Activated CD4-positive, alpha-beta T cell treated with anti-CD3 and anti-CD28 coated beads for 36 hours (primary cell): ENCODE measurements at regions not wholly inside any gene's neighbourhood (a gene's known extent, or its start where the extent isn't known, plus 50 kb on each side); places are given as distances from the start of the nearest gene placed in this dataset.
"Not testable (repeated sequence)": the region's sequence is repeated elsewhere in the genome, so short reads cannot be mapped to it uniquely, and the experiment has no call there.

Source experiments
- ATAC-seq: fragments of 200-7000 bp; cut with Tn5 transposase; one replicate; pipeline ENCODE4 v1.10.0; 2021; ENCODE audit warnings: mild to moderate bottlenecking, moderate library complexity
- CTCF ChIA-PET: fragments of 350-600 bp; sonication (Branson Sonifier 250); formaldehyde crosslinking; loops from one replicate; lab custom pipeline; 2021; ENCODE audit warnings: antibody characterized with exemption; lab: Charles Lee
- POLR2A ChIA-PET: fragments of 350-600 bp; sonication (Branson Sonifier 250); formaldehyde crosslinking; loops from one replicate; lab custom pipeline; 2021; ENCODE audit warnings: antibody characterized with exemption, inconsistent platforms; lab: Charles Lee
- DNase-seq: peaks from one replicate; pipeline ENCODE4 v3.0.0-alpha.2; 2020
- H3K27ac Mint-ChIP-seq: one replicate; pipeline ENCODE4 v1.8.0; 2021; ENCODE audit warnings: mixed read lengths
- H3K27me3 Mint-ChIP-seq: one replicate; pipeline ENCODE4 v1.8.0; 2021; ENCODE audit warnings: mixed read lengths
- H3K36me3 Mint-ChIP-seq: one replicate; pipeline ENCODE4 v1.8.0; 2021; ENCODE audit warnings: low read depth, mixed read lengths
- H3K4me1 Mint-ChIP-seq: one replicate; pipeline ENCODE4 v1.8.0; 2021; ENCODE audit warnings: mixed read lengths
- H3K4me3 Mint-ChIP-seq: one replicate; pipeline ENCODE4 v1.8.0; 2021; ENCODE audit warnings: mild to moderate bottlenecking, moderate library complexity, mixed read lengths
- H3K9me3 Mint-ChIP-seq: one replicate; pipeline ENCODE4 v1.8.0; 2021; ENCODE audit warnings: low read depth, mixed read lengths
- intact Hi-C, 2 experiments: fragments of 100-400 bp; cut with DNase I in 1 of 2; cut with micrococcal nuclease in 1 of 2; formaldehyde crosslinking; loops; one replicate each; pipeline versions ENCODE4 v1.14.2 to v1.15.1; 2022 to 2024; cut with DNase I, micrococcal nuclease

DNA sequence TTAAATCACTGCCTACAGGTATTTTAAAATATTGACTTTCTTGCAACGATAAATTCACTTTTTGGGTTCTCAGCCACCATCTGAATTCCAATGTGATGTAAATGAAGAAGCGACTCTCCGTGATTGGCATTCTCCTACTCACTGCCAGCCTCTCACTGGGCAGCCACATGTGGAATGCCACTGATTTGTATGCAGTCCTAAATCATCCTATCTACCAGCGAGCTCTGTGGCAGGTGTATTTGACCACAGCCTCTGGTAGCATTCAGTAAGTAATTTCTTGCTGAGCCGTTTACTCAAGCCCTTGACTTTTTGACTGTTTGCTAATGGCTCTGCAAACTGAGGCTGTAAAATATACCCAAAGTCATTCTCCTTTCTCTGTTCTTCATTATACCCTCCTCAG is 559.0 kb upstream of the SLC10A2 start:
- Mint-ChIP-seq H3K36me3 (no peaks in the 10 kb centered on the region), H3K27ac (no peak overlapping the region), H3K9me3 (no peaks in the 10 kb centered on the region), H3K27me3 (no peaks in the 10 kb centered on the region), H3K4me3 (no peak overlapping the region), H3K4me1 (no peaks in the 10 kb centered on the region)
- intact Hi-C loops = no loop called here
- no peak for ATAC-seq
- CTCF ChIA-PET = no interaction called here
- no peak for DNase-seq
- POLR2A ChIA-PET = no interaction called here

DNA sequence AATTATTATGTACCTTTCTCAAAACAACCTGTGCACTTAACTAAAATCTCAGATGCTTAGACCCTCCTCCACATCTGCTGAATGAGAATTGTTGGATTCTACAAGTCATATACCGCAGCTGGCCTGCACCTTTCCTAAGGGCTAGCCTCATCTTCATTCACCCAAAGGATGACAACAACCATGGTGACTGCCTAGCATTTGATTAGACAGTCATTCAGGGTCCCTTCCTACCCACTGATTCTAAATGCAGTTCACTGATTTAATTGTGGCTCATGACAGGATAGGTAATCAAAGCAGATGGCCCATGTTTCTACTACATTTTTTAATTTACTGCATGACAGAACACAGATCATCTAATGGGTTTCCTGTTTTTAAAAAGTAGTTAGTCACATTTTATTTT is 551.9 kb upstream of the SLC10A2 start:
- no peaks in the 10 kb centered on the region for H3K27me3 Mint-ChIP-seq

GRCh38 chr13:103615771-103616170 is 549.6 kb upstream of the SLC10A2 start:
- H3K4me1 Mint-ChIP-seq = no peaks in the 10 kb centered on the region
- H3K27ac Mint-ChIP-seq = no peak overlapping the region
- CTCF ChIA-PET = interaction anchor here (0.6 kb wide), 1 partner anchor 12 kb away, joined by 3 read pairs; no protein-coding TSS in a partner anchor
- intact Hi-C loops = no loop called here
- POLR2A ChIA-PET = no interaction called here
- H3K27me3 Mint-ChIP-seq = no peaks in the 10 kb centered on the region
- H3K36me3 Mint-ChIP-seq = no peaks in the 10 kb centered on the region
- ATAC-seq = no peak
- H3K4me3 Mint-ChIP-seq = no peak overlapping the region
- H3K9me3 Mint-ChIP-seq = no peaks in the 10 kb centered on the region
- no peak for DNase-seq

More for the DNA sequence above, 551.9 kb upstream of the SLC10A2 start:
- H3K9me3 Mint-ChIP-seq = no peaks in the 10 kb centered on the region
- CTCF ChIA-PET = no interaction called here
- H3K27ac Mint-ChIP-seq = no peak overlapping the region
- no peak for DNase-seq
- H3K4me1 Mint-ChIP-seq = no peaks in the 10 kb centered on the region
- intact Hi-C loops = no loop called here
- no peaks in the 10 kb centered on the region for H3K36me3 Mint-ChIP-seq
- no peak overlapping the region for H3K4me3 Mint-ChIP-seq
- no peak for ATAC-seq
- POLR2A ChIA-PET = no interaction called here

GRCh38 chr13:103614761-103615160 is 548.5 kb upstream of the SLC10A2 start:
- H3K9me3 Mint-ChIP-seq = peaks cover 1% of the 10 kb centered on the region
- ChIA-PET CTCF (no interaction called here), POLR2A (no interaction called here)
- H3K4me1 Mint-ChIP-seq = no peaks in the 10 kb centered on the region
- H3K4me3 Mint-ChIP-seq = no peak overlapping the region
- intact Hi-C loops = no loop called here
- H3K27ac Mint-ChIP-seq = no peak overlapping the region
- no peaks in the 10 kb centered on the region for H3K36me3 Mint-ChIP-seq
- DNase-seq (no peak), ATAC-seq (no peak)
- H3K27me3 Mint-ChIP-seq = no peaks in the 10 kb centered on the region

- Mint-ChIP-seq H3K27ac (no peak overlapping the region), H3K27me3 (no peaks in the 10 kb centered on the region), H3K9me3 (peaks cover 1% of the 10 kb centered on the region), H3K4me3 (no peak overlapping the region), H3K36me3 (no peaks in the 10 kb centered on the region), H3K4me1 (no peaks in the 10 kb centered on the region)
- CTCF ChIA-PET = no interaction called here
- POLR2A ChIA-PET = no interaction called here
- intact Hi-C loops = no loop called here
- ATAC-seq (no peak), DNase-seq (no peak)
These were observed 541.8 kb upstream of the SLC10A2 start for GRCh38 chr13:103607995-103608394.

DNA sequence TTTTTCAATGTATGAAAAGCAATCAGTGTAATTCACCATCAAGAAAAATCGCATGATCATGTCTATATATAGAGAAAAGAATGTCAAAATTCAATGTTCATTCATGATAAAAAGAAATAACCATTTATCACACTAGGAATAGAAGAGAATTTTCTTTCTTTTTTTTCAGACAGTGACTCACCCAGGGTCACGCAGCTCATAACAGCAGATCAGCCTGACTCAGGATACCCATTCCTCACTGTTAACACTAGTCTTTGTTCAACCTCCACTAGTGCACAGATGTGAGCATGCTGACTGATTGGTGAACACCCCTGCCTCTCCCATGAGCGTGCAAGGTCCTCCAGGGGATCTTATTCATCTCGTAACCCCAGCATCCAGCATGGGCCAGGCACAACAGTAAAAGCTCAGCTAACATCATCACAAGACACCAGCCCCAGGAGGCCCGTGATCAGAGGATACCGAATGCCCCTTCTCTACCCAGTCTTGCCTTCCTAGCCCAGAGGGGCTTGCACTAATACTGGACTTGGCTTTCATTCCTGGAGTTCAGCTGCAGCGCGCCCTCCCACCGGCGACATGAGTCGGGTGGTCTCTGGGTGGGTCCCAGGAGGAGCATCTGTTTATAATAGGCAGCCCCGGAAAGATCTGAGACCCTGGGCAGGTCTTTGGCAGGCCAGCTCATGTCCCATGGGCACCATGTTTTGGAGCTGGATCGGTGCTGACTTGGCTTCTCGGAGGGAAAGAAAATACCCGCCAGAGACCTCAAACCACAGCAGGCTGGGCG is 539.5 kb upstream of the SLC10A2 start:
- no peaks in the 10 kb centered on the region for H3K36me3 Mint-ChIP-seq
- H3K9me3 Mint-ChIP-seq = peaks cover 1% of the 10 kb centered on the region
- ChIA-PET CTCF (no interaction called here), POLR2A (no interaction called here)
- H3K4me1 Mint-ChIP-seq = no peaks in the 10 kb centered on the region
- no peak overlapping the region for H3K4me3 Mint-ChIP-seq
- H3K27me3 Mint-ChIP-seq = no peaks in the 10 kb centered on the region
- DNase-seq (no peak), ATAC-seq (no peak)
- no peak overlapping the region for H3K27ac Mint-ChIP-seq
- intact Hi-C loops = no loop called here

DNA sequence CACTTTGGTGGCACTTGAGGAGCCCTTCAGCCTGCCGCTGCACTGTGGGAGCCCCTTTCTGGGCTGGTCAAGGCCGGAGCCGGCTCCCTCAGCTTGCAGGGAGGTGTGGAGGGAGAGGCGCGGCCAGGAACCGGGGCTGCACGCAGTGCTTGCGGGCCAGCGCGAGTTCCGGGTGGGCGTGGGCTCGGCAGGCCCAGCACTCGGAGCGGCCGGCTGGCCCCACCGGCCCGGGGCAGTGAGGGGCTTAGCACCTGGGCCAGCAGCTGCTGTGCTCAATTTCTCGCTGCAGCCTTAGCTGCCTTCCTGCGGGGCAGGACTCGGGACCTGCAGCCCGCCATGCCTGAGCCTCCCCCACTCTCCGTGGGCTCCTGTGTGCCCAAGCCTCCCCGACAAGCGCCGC is 533.7 kb upstream of the SLC10A2 start:
- ATAC-seq, H3K4me1 Mint-ChIP-seq, CTCF ChIA-PET, H3K9me3 Mint-ChIP-seq, POLR2A ChIA-PET, DNase-seq, intact Hi-C loops, H3K27me3 Mint-ChIP-seq, H3K36me3 Mint-ChIP-seq, H3K4me3 Mint-ChIP-seq, H3K27ac Mint-ChIP-seq: not testable (repeated sequence)

DNA sequence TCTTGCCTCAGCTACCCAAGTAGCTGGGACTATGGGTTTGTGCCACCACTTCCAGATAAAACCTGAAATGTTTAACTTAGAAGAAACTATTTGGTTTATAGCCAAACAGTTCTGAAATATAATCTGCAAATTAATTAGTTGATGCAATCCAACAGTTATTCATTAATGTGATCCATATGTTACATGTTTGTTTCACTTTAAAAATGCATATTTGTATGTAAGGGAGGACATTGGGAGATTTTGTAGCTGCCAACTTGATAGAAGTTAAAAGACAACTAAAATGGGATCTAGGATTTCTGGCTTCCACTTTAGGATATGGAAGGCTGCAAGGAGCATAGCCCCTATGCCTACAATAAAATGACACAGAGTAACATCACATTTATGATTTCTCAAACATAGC is 532.5 kb upstream of the SLC10A2 start:
- DNase-seq (no peak), ATAC-seq (no peak)
- Mint-ChIP-seq H3K36me3 (no peaks in the 10 kb centered on the region), H3K4me1 (no peaks in the 10 kb centered on the region), H3K4me3 (no peak overlapping the region), H3K27me3 (no peaks in the 10 kb centered on the region), H3K9me3 (no peaks in the 10 kb centered on the region), H3K27ac (no peak overlapping the region)
- POLR2A ChIA-PET = no interaction called here
- CTCF ChIA-PET = no interaction called here
- intact Hi-C loops = no loop called here

GRCh38 chr13:103573446-103573845 is 507.2 kb upstream of the SLC10A2 start:
- no peak for DNase-seq
- no peaks in the 10 kb centered on the region for H3K27me3 Mint-ChIP-seq
- ATAC-seq = no peak
- ChIA-PET POLR2A (no interaction called here), CTCF (no interaction called here)
- no peaks in the 10 kb centered on the region for H3K4me1 Mint-ChIP-seq
- intact Hi-C loops = no loop called here
- H3K4me3 Mint-ChIP-seq = no peak overlapping the region
- no peak overlapping the region for H3K27ac Mint-ChIP-seq
- H3K36me3 Mint-ChIP-seq = no peaks in the 10 kb centered on the region
- peaks cover 4% of the 10 kb centered on the region for H3K9me3 Mint-ChIP-seq

- ATAC-seq = no peak
- H3K27me3 Mint-ChIP-seq = no peaks in the 10 kb centered on the region
- H3K4me1 Mint-ChIP-seq = no peaks in the 10 kb centered on the region
- no peak for DNase-seq
- no peaks in the 10 kb centered on the region for H3K36me3 Mint-ChIP-seq
- H3K27ac Mint-ChIP-seq = no peak overlapping the region
- CTCF ChIA-PET = no interaction called here
- intact Hi-C loops = no loop called here
- POLR2A ChIA-PET = no interaction called here
- no peak overlapping the region for H3K4me3 Mint-ChIP-seq
- peaks cover 9% of the 10 kb centered on the region for H3K9me3 Mint-ChIP-seq
These were observed 502.1 kb upstream of the SLC10A2 start for GRCh38 chr13:103568314-103568713.

GRCh38 chr13:103557878-103558277 is 491.7 kb upstream of the SLC10A2 start:
- H3K27ac Mint-ChIP-seq = no peak overlapping the region
- DNase-seq (no peak), ATAC-seq (no peak)
- intact Hi-C loops = no loop called here
- CTCF ChIA-PET = no interaction called here
- H3K9me3 Mint-ChIP-seq = peaks cover 8% of the 10 kb centered on the region
- no peaks in the 10 kb centered on the region for H3K4me1 Mint-ChIP-seq
- no peaks in the 10 kb centered on the region for H3K36me3 Mint-ChIP-seq
- POLR2A ChIA-PET = interaction anchor here (0.6 kb wide), 1 partner anchor 20 kb away, joined by 3 read pairs; no protein-coding TSS in a partner anchor
- H3K4me3 Mint-ChIP-seq = no peak overlapping the region
- H3K27me3 Mint-ChIP-seq = no peaks in the 10 kb centered on the region

- Mint-ChIP-seq H3K27ac (no peak overlapping the region), H3K4me1 (no peaks in the 10 kb centered on the region), H3K27me3 (no peaks in the 10 kb centered on the region), H3K36me3 (no peaks in the 10 kb centered on the region), H3K4me3 (no peak overlapping the region), H3K9me3 (peaks cover 4% of the 10 kb centered on the region)
- CTCF ChIA-PET = no interaction called here
- ATAC-seq = no peak
- intact Hi-C loops = no loop called here
- POLR2A ChIA-PET = no interaction called here
- DNase-seq = no peak
These were observed 490.5 kb upstream of the SLC10A2 start for GRCh38 chr13:103556681-103557080.
